K562 (cell line): ENCODE measurements at regions not wholly inside any gene's neighbourhood (a gene's known extent, or its start where the extent isn't known, plus 50 kb on each side); places are given as distances from the start of the nearest gene placed in this dataset.

ENCODE experiments used
- ATAC-seq: fragments of 200-7000 bp; cut with Tn5 transposase; 3 replicates; pipeline ENCODE4 v1.9.1; 2020; ENCODE audit warnings: moderate library complexity
- BruUV-seq: library from RNA; stranded (reverse); fragments of 400-500 nt; replicated peaks from 2 replicates; lab custom pipeline; 2021; lab: Mats Ljungman, UMichigan
- CTCF ChIA-PET: fragments of 300-600 bp; formaldehyde crosslinking; extraction: SDS; loops from one replicate; lab custom pipeline; 2021; ENCODE audit warnings: low intra/inter-chr PET ratio; lab: Yijun Ruan, JAX
- POLR2A ChIA-PET: fragments of 300-600, 350-650 bp; sonication (Branson Sonifier 250); formaldehyde crosslinking; extraction: SDS; loops from one replicate; lab custom pipeline; 2021; ENCODE audit warnings: antibody characterized with exemption, inconsistent platforms; lab: Yijun Ruan, JAX
- DNase-seq, 4 experiments: peaks; one replicate each; pipeline versions ENCODE4 v3.0.0 to v3.0.0-alpha.2; 2011 to 2018; ENCODE audit warnings: low spot score in 3 of 4, mixed read lengths in 3 of 4; ENCODE audit errors: extremely low read depth in 1 of 4
- FAIRE-seq: peaks from 2 replicates; lab custom pipeline; 2011; peaks lifted over from hg19 to GRCh38; lab: Jason Lieb, UNC
- H2AFZ ChIP-seq: 2 replicates; pipeline ENCODE4 v1.6.0; 2011; ENCODE audit warnings: low read depth, low read length, control low read depth, inconsistent platforms
- H3K27ac ChIP-seq: fragments of 200-600 bp; 3 replicates; pipeline ENCODE4 v1.8.0; 2011; ENCODE audit warnings: low read depth, mild to moderate bottlenecking, control low read depth, inconsistent platforms, low read length, moderate library complexity, mixed read lengths; ENCODE audit errors: extremely low read depth
- H3K27me3 ChIP-seq, 2 experiments: fragments of 300-600 bp in 1 of 2; 2 replicates in 1 of 2; 3 replicates in 1 of 2; pipeline versions ENCODE4 v1.6.0 to v1.8.0; 2011; ENCODE audit warnings: inconsistent platforms in 2 of 2, low read length in 2 of 2, mild to moderate bottlenecking in 1 of 2, mixed read lengths in 1 of 2, moderate library complexity in 1 of 2; ENCODE audit not compliant: control insufficient read depth in 2 of 2, insufficient read depth in 2 of 2
- H3K36me3 ChIP-seq: fragments of 300-600 bp; 3 replicates; pipeline ENCODE4 v1.8.0; 2011; ENCODE audit warnings: mild to moderate bottlenecking, low read length, inconsistent platforms; ENCODE audit not compliant: control insufficient read depth, insufficient read depth
- H3K4me1 ChIP-seq, 2 experiments: fragments of 200-600 bp in 1 of 2; replicated peaks in 1 of 2; 2 replicates in 1 of 2; 3 replicates in 1 of 2; pipeline versions ENCODE4 v1.5.1 to v1.8.0; 2011; ENCODE audit warnings: inconsistent platforms in 2 of 2, low read length in 2 of 2, mild to moderate bottlenecking in 1 of 2, mixed read lengths in 1 of 2, moderate library complexity in 1 of 2; ENCODE audit not compliant: control insufficient read depth in 2 of 2, insufficient read depth in 2 of 2
- H3K4me2 ChIP-seq: 2 replicates; pipeline ENCODE4 v1.6.1; 2011; ENCODE audit warnings: low read length, control low read depth, inconsistent platforms, mixed read lengths; ENCODE audit not compliant: insufficient read depth
- H3K4me3 ChIP-seq: fragments of 200-600 bp; sonication (generic), shearing (Covaris generic); 2 replicates; pipeline ENCODE4 v1.5.1; 2016; ENCODE audit warnings: control low read depth, inconsistent platforms
- H3K79me2 ChIP-seq: fragments of 200-600 bp; 3 replicates; pipeline ENCODE4 v1.8.0; 2011; ENCODE audit warnings: low read length, inconsistent platforms; ENCODE audit not compliant: control insufficient read depth, insufficient read depth
- H3K9ac ChIP-seq, 2 experiments: 2 replicates each; pipeline versions ENCODE4 v1.6.0 to v1.6.1; 2011; ENCODE audit warnings: low read depth in 2 of 2, low read length in 2 of 2, control low read depth in 1 of 2, inconsistent platforms in 1 of 2, mild to moderate bottlenecking in 1 of 2, mixed read lengths in 1 of 2; ENCODE audit not compliant: insufficient read depth in 1 of 2
- H3K9me1 ChIP-seq: one replicate; pipeline ENCODE4 v1.6.0; 2011; ENCODE audit warnings: inconsistent platforms, mild to moderate bottlenecking, low read length, moderate library complexity; ENCODE audit not compliant: control insufficient read depth, insufficient read depth
- H3K9me3 ChIP-seq: replicated peaks from 2 replicates; pipeline ENCODE4 v1.5.1; 2011; ENCODE audit warnings: low read depth, low read length, inconsistent platforms; ENCODE audit not compliant: control insufficient read depth, insufficient read depth
- H4K20me1 ChIP-seq: replicated peaks from 2 replicates; pipeline ENCODE4 v1.6.1; 2011; ENCODE audit warnings: low read length, inconsistent platforms, mixed read lengths; ENCODE audit not compliant: control insufficient read depth, insufficient read depth
- ARID1B ChIP-seq: fragments of 450-650 bp; IDR thresholded peaks from 2 replicates; pipeline ENCODE4 v1.6.1; 2016; ENCODE audit warnings: antibody characterized with exemption, mild to moderate bottlenecking, inconsistent platforms
- FOXK1 ChIP-seq: sonication (generic); formaldehyde crosslinking; IDR thresholded peaks from 2 replicates; pipeline ENCODE4 v1.8.0; 2022; ENCODE audit warnings: missing genetic modification reagents, mild to moderate bottlenecking, borderline replicate concordance
- GATAD2B ChIP-seq: fragments of 450-650 bp; IDR thresholded peaks from 2 replicates; pipeline ENCODE4 v1.6.1; 2017; ENCODE audit warnings: mild to moderate bottlenecking, borderline replicate concordance
- KLF1 ChIP-seq: fragments of 450-650 bp; IDR thresholded peaks from 2 replicates; pipeline ENCODE4 v1.6.1; 2016; ENCODE audit warnings: missing genetic modification characterization, missing compliant biosample characterization
- NR2C2 ChIP-seq, 2 experiments: fragments of 200-800 bp in 1 of 2; sonication (Bioruptor generic) in 1 of 2; sonication (generic) in 1 of 2; formaldehyde crosslinking in 1 of 2; IDR thresholded peaks; 2 replicates each; pipeline versions ENCODE4 v1.6.1 to v1.8.0; 2016 to 2022; ENCODE audit warnings: mild to moderate bottlenecking in 1 of 2, missing compliant biosample characterization in 1 of 2, missing genetic modification characterization in 1 of 2, missing genetic modification reagents in 1 of 2
- POLR2G ChIP-seq: fragments of 200-400 bp; formaldehyde crosslinking; IDR thresholded peaks from 2 replicates; pipeline ENCODE4 v1.6.1; 2017; ENCODE audit warnings: low read depth, mild to moderate bottlenecking, antibody characterized with exemption, low read length, moderate library complexity
- RBM39 ChIP-seq: fragments of 200-400 bp; formaldehyde crosslinking; optimal IDR thresholded peaks from 2 replicates; pipeline ENCODE3; 2018; ENCODE audit warnings: low read depth, low read length
- TAF1 ChIP-seq: IDR thresholded peaks from 2 replicates; pipeline ENCODE4 v1.6.1; 2011; ENCODE audit warnings: mild to moderate bottlenecking, low read length, moderate library complexity; ENCODE audit not compliant: insufficient read depth, control insufficient read depth, severe bottlenecking; ENCODE audit errors: extremely low read depth
- ZNF12 ChIP-seq: sonication (generic); formaldehyde crosslinking; IDR thresholded peaks from 2 replicates; pipeline ENCODE4 v1.4.0; 2020; ENCODE audit warnings: mild to moderate bottlenecking, missing genetic modification reagents
- ZNF507 ChIP-seq: conservative IDR thresholded peaks from 2 replicates; pipeline ENCODE4 v1.6.1; 2017; ENCODE audit warnings: missing genetic modification characterization, missing compliant biosample characterization
- ZNF589 ChIP-seq: fragments of 200-800 bp; sonication (Bioruptor generic); IDR thresholded peaks from 2 replicates; pipeline ENCODE4 v1.6.1; 2016; ENCODE audit warnings: low read depth, missing genetic modification characterization, missing compliant biosample characterization
- ZNF830 ChIP-seq: fragments of 250-450 bp; sonication (Bioruptor Pico); IDR thresholded peaks from 2 replicates; pipeline ENCODE4 v1.5.0; 2021; ENCODE audit warnings: mild to moderate bottlenecking
- WGBS: fragments of 100-300 bp; shearing (Covaris generic); methylation state at CpG from one replicate; pipeline ENCODE4 v1.1.6; 2016; ENCODE audit warnings: low coverage, mixed read lengths; ENCODE audit not compliant: insufficient coverage; ENCODE audit errors: missing lambda C conversion rate; 5-methylcytosine and 5-hydroxymethylcytosine counted together
- in situ Hi-C: fragments of 300-500 bp; cut with MboI; formaldehyde crosslinking; loops from 4 replicates; pipeline ENCODE4 v1.15.0; 2018; ENCODE audit warnings: inconsistent platforms, mixed read lengths
- intact Hi-C: fragments of 100-400 bp; cut with micrococcal nuclease; formaldehyde crosslinking; loops from 2 replicates; pipeline ENCODE4 v1.14.2; 2022
- TF ChIP-seq, protein P1 (sequence below): conservative IDR thresholded peaks from 2 replicates; pipeline ENCODE4 v1.6.1; 2011; ENCODE audit warnings: low read depth, mild to moderate bottlenecking, low read length; ENCODE audit not compliant: control insufficient read depth
- TF ChIP-seq, protein P2 (sequence below): fragments of 450-650 bp; IDR thresholded peaks from one replicate; pipeline ENCODE4 v1.6.1; 2018; ENCODE audit warnings: mild to moderate bottlenecking, moderate library complexity; ENCODE audit not compliant: partially characterized antibody
- TF ChIP-seq, protein P3 (sequence below): sonication (generic); formaldehyde crosslinking; IDR thresholded peaks from 2 replicates; pipeline ENCODE4 v1.8.0; 2022; ENCODE audit warnings: mild to moderate bottlenecking, missing genetic modification reagents
- TF ChIP-seq, protein P4 (sequence below): fragments of 250-450 bp; sonication (Bioruptor Pico); IDR thresholded peaks from 2 replicates; pipeline ENCODE4 v1.5.0; 2022; ENCODE audit warnings: mild to moderate bottlenecking

DNA sequence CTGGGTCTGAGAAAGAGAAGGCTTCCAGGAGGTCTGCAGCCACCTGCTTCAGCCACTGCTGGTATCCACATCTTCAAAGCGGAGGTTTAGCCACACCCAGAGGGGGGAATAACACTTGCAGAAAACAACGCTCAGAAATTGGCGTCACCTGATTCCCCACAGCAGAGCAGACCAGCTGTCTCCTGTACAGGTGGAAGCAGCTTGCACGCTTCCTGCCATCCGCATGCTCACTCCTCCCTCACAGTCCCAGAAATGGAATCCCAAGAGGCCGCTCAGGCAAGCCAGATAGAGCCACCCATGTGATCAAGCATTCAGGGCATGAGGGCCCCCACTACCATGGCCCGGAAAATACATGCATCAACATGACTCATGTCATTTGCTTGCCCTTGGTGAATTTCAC, 112.2 kb upstream of the DIO3 start:
- Histone ChIP-seq H3K79me2 (no peaks in the 10 kb centered on the region), H3K4me1 (no peaks in the 10 kb centered on the region; a peak in 1 of 5 replicates), H3K27ac (no peak overlapping the region)
- 3% methylated on average over 6 of the region's 7 CpGs for WGBS
- in situ Hi-C loops = no loop called here
- no peak for ATAC-seq
- TF ChIP-seq ARID1B (no peak), NR2C2 (CRISPR knock-in tag; IDR thresholded peaks at IDR 0.05) (no peak), NR2C2 (tag; IDR thresholded peaks at IDR 0.05) (no peak), FOXK1 (CRISPR knock-in tag) (no peak), GATAD2B (no peak), TAF1 (no peak), POLR2G (no peak), ZNF507 (tag) (no peak), ZNF830 (CRISPR knock-in tag) (no peak), ZNF12 (no peak), ZNF589 (CRISPR knock-in tag) (no peak), RBM39 (no peak), KLF1 (tag) (no peak)
- TF ChIP-seq, protein P1, sequence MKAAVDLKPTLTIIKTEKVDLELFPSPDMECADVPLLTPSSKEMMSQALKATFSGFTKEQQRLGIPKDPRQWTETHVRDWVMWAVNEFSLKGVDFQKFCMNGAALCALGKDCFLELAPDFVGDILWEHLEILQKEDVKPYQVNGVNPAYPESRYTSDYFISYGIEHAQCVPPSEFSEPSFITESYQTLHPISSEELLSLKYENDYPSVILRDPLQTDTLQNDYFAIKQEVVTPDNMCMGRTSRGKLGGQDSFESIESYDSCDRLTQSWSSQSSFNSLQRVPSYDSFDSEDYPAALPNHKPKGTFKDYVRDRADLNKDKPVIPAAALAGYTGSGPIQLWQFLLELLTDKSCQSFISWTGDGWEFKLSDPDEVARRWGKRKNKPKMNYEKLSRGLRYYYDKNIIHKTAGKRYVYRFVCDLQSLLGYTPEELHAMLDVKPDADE = no peak
- TF ChIP-seq, protein P2, sequence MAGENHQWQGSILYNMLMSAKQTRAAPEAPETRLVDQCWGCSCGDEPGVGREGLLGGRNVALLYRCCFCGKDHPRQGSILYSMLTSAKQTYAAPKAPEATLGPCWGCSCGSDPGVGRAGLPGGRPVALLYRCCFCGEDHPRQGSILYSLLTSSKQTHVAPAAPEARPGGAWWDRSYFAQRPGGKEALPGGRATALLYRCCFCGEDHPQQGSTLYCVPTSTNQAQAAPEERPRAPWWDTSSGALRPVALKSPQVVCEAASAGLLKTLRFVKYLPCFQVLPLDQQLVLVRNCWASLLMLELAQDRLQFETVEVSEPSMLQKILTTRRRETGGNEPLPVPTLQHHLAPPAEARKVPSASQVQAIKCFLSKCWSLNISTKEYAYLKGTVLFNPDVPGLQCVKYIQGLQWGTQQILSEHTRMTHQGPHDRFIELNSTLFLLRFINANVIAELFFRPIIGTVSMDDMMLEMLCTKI = no peak
- TF ChIP-seq, protein P3, sequence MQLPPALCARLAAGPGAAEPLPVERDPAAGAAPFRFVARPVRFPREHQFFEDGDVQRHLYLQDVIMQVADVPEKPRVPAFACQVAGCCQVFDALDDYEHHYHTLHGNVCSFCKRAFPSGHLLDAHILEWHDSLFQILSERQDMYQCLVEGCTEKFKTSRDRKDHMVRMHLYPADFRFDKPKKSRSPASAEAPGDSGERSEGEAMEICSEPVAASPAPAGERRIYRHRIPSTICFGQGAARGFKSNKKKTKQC (CRISPR knock-in tag) = no peak
- TF ChIP-seq, protein P4, sequence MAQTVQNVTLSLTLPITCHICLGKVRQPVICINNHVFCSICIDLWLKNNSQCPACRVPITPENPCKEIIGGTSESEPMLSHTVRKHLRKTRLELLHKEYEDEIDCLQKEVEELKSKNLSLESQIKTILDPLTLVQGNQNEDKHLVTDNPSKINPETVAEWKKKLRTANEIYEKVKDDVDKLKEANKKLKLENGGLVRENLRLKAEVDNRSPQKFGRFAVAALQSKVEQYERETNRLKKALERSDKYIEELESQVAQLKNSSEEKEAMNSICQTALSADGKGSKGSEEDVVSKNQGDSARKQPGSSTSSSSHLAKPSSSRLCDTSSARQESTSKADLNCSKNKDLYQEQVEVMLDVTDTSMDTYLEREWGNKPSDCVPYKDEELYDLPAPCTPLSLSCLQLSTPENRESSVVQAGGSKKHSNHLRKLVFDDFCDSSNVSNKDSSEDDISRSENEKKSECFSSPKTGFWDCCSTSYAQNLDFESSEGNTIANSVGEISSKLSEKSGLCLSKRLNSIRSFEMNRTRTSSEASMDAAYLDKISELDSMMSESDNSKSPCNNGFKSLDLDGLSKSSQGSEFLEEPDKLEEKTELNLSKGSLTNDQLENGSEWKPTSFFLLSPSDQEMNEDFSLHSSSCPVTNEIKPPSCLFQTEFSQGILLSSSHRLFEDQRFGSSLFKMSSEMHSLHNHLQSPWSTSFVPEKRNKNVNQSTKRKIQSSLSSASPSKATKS = no peak
- TF ChIP-seq, all 486 proteins: peak for 0
- POLR2A ChIA-PET = interaction anchor here (1.2 kb wide), 1 partner anchor 14 kb away, joined by 3 read pairs; no protein-coding TSS in a partner anchor
- Histone ChIP-seq H3K9me1 (no peaks in the 10 kb centered on the region), H2AFZ (no peak overlapping the region), H3K4me2 (no peak overlapping the region), H3K27me3 (peaks cover 11 to 36% of the 10 kb centered on the region in 2 experiments; a peak in 4 of 5 replicates), H3K9me3 (no peaks in the 10 kb centered on the region), H3K36me3 (no peaks in the 10 kb centered on the region), H3K9ac (no peak overlapping the region), H3K4me3 (no peak overlapping the region), H4K20me1 (no peaks in the 10 kb centered on the region)
- no peak for FAIRE-seq
- CTCF ChIA-PET = no interaction called here
- intact Hi-C loops = no loop called here
- no peak for DNase-seq
- no TSS peak for BruUV-seq
